HG02571 (cell line): ENCODE measurements at regions not wholly inside any gene's neighbourhood (a gene's known extent, or its start where the extent isn't known, plus 50 kb on each side); places are given as distances from the start of the nearest gene placed in this dataset.

Experiments
- ATAC-seq: cut with Tn5 transposase; IDR thresholded peaks from one replicate; pipeline ENCODE4 v1.9.1; 2021; ENCODE audit warnings: mild to moderate bottlenecking, moderate library complexity; ENCODE audit not compliant: unreplicated experiment

- ATAC-seq, result no peak
These were observed 61.9 kb upstream of the CARMIL1 start for GRCh38 chr6:25217302-25217701.

- ATAC-seq, result no peak
These were observed 61.3 kb upstream of the CARMIL1 start for GRCh38 chr6:25217829-25218228.

- no peak for ATAC-seq
These were observed 60.8 kb upstream of the CARMIL1 start for GRCh38 chr6:25218346-25218745.

- ATAC-seq, result no peak
These were observed 59.8 kb upstream of the CARMIL1 start for GRCh38 chr6:25219216-25219916.

- ATAC-seq, result no peak
These were observed 59.3 kb upstream of the CARMIL1 start for GRCh38 chr6:25219917-25220278.

- no peak for ATAC-seq
These were observed 58.3 kb upstream of the CARMIL1 start for GRCh38 chr6:25220857-25221256.

- no peak for ATAC-seq
These were observed 57.0 kb upstream of the CARMIL1 start for GRCh38 chr6:25222006-25222678.

GRCh38 chr6:25223490-25223991 is 55.6 kb upstream of the CARMIL1 start:
- ATAC-seq, result no peak

- ATAC-seq, result no peak
These were observed 54.9 kb upstream of the CARMIL1 start for GRCh38 chr6:25224242-25224641.

- ATAC-seq, result no peak
These were observed 51.3 kb upstream of the CARMIL1 start for GRCh38 chr6:25227854-25228253.
